ENCODE measurements at regions not wholly inside any gene's neighbourhood (a gene's known extent, or its start where the extent isn't known, plus 50 kb on each side); places are given as distances from the start of the nearest gene placed in this dataset.
"Not testable (repeated sequence)": the region's sequence is repeated elsewhere in the genome, so short reads cannot be mapped to it uniquely, and the experiment has no call there.

- no peak for DNase-seq (ENCODE audit: low spot score)
These were observed 54.0 kb upstream of the RBFOX1 start for GRCh38 chr16:7278636-7279035.

- no peak for DNase-seq (ENCODE audit: low spot score)
These were observed 60.0 kb upstream of the RBFOX1 start for GRCh38 chr16:7272567-7273158.

GRCh38 chr16:7271486-7271885, 61.2 kb upstream of the RBFOX1 start:
- no peak for DNase-seq (ENCODE audit: low spot score)

- no peak for DNase-seq (ENCODE audit: low spot score)
These were observed 61.8 kb upstream of the RBFOX1 start for GRCh38 chr16:7270823-7271222.

- no peak for DNase-seq (ENCODE audit: low spot score)
These were observed 62.6 kb upstream of the RBFOX1 start for GRCh38 chr16:7270006-7270405.

- DNase-seq (ENCODE audit: low spot score) = peak; percentile 48
These were observed 64.5 kb upstream of the RBFOX1 start for GRCh38 chr16:7268182-7268581.

- DNase-seq (ENCODE audit: low spot score) = no peak
These were observed 75.6 kb upstream of the RBFOX1 start for GRCh38 chr16:7257016-7257415.

GRCh38 chr16:7246578-7246977, 86.1 kb upstream of the RBFOX1 start:
- no peak for DNase-seq (ENCODE audit: low spot score)

- no peak for DNase-seq (ENCODE audit: low spot score)
These were observed 93.1 kb upstream of the RBFOX1 start for GRCh38 chr16:7239547-7239946.

- no peak for DNase-seq (ENCODE audit: low spot score)
These were observed 95.7 kb upstream of the RBFOX1 start for GRCh38 chr16:7236824-7237410.

- DNase-seq (ENCODE audit: low spot score) = no peak
These were observed 98.7 kb upstream of the RBFOX1 start for GRCh38 chr16:7233975-7234374.

GRCh38 chr16:7231762-7232161, 100.9 kb upstream of the RBFOX1 start:
- DNase-seq (ENCODE audit: low spot score) = no peak

GRCh38 chr16:7229433-7230218, 103.0 kb upstream of the RBFOX1 start:
- not testable (repeated sequence) for DNase-seq (ENCODE audit: low spot score)

GRCh38 chr16:7227229-7227721, 105.4 kb upstream of the RBFOX1 start:
- DNase-seq (ENCODE audit: low spot score) = no peak

- DNase-seq (ENCODE audit: low spot score) = no peak
These were observed 111.5 kb upstream of the RBFOX1 start for GRCh38 chr16:7221157-7221556.

GRCh38 chr16:7218936-7219335, 113.7 kb upstream of the RBFOX1 start:
- no peak for DNase-seq (ENCODE audit: low spot score)

- DNase-seq (ENCODE audit: low spot score) = no peak
These were observed 114.8 kb upstream of the RBFOX1 start for GRCh38 chr16:7217797-7218196.

GRCh38 chr16:7216719-7217118, 115.9 kb upstream of the RBFOX1 start:
- DNase-seq (ENCODE audit: low spot score) = no peak

- DNase-seq (ENCODE audit: low spot score) = no peak
These were observed 120.9 kb upstream of the RBFOX1 start for GRCh38 chr16:7211781-7212180.

GRCh38 chr16:7209598-7209997, 123.0 kb upstream of the RBFOX1 start:
- DNase-seq (ENCODE audit: low spot score) = no peak

GRCh38 chr16:7206469-7206868, 126.2 kb upstream of the RBFOX1 start:
- no peak for DNase-seq (ENCODE audit: low spot score)

GRCh38 chr16:7200320-7200719, 132.3 kb upstream of the RBFOX1 start:
- DNase-seq (ENCODE audit: low spot score) = no peak

- peak; percentile 48 for DNase-seq (ENCODE audit: low spot score)
These were observed 147.0 kb upstream of the RBFOX1 start for GRCh38 chr16:7185689-7186088.

Measured in kidney tubule cell (primary cell).